ENCODE measurements at regions not wholly inside any gene's neighbourhood (a gene's known extent, or its start where the extent isn't known, plus 50 kb on each side); places are given as distances from the start of the nearest gene placed in this dataset.
A peak's percentile ranks its signal among the peaks of the same experiment; 100 is the strongest.

DNA sequence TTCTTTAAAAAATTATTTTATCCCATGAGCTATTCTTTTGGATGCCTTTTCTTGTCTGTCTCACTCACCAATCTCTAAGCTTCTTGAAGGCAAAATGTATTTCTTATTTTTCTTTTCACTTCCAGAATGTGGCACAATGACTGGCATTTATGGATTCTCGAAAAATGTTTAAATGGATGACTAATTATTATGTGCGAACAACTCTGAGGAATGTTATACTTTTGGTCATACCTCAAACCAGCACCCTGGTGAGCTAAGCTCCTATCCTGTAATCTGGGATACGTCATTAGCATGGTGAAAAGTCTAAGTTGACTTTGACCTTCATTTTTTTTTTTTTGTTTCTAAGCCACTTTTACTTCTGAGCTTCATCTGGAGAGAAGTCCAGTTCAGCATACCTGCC lies 214.0 kb upstream of the CEP162 start:
- no peak overlapping the region for H3K4me3 ChIP-seq
- H3K27ac ChIP-seq = no peak overlapping the region
- DNase-seq (ENCODE audit: low read depth in 1 of 2, low spot score in 1 of 2) = no peak
- H3K36me3 ChIP-seq = no peaks in the 10 kb centered on the region
- no peaks in the 10 kb centered on the region for H3K4me1 ChIP-seq (ENCODE audit: low read depth)
- H3K9me3 ChIP-seq (ENCODE audit: low read depth) = no peaks in the 10 kb centered on the region
- no peaks in the 10 kb centered on the region for H3K27me3 ChIP-seq
- TF ChIP-seq, protein P1, sequence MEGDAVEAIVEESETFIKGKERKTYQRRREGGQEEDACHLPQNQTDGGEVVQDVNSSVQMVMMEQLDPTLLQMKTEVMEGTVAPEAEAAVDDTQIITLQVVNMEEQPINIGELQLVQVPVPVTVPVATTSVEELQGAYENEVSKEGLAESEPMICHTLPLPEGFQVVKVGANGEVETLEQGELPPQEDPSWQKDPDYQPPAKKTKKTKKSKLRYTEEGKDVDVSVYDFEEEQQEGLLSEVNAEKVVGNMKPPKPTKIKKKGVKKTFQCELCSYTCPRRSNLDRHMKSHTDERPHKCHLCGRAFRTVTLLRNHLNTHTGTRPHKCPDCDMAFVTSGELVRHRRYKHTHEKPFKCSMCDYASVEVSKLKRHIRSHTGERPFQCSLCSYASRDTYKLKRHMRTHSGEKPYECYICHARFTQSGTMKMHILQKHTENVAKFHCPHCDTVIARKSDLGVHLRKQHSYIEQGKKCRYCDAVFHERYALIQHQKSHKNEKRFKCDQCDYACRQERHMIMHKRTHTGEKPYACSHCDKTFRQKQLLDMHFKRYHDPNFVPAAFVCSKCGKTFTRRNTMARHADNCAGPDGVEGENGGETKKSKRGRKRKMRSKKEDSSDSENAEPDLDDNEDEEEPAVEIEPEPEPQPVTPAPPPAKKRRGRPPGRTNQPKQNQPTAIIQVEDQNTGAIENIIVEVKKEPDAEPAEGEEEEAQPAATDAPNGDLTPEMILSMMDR (IDR thresholded peaks at IDR 0.05; ENCODE audit: low read depth, low read length) = no peak

DNA sequence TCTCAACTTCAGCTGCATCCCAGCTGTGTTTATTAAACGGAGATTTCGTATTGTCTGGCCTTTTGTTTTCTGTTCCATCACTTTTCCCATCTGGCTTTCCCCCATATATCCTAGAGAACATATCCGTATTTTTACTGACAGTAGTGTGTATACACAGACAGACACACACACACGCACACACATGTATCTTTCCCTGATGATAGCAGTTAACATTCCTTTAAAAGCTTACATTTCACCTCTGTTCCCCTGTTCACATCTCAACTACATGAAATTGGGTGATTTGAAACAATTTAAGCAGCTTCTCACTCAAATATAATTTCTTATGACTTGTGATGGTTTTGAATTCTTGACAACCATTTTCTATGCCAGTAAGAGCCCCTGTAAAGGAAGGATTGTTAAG lies 207.1 kb upstream of the CEP162 start:
- Histone ChIP-seq H3K4me1 (ENCODE audit: low read depth) (no peaks in the 10 kb centered on the region), H3K27me3 (peaks cover 40% of the 10 kb centered on the region), H3K36me3 (no peaks in the 10 kb centered on the region), H3K4me3 (no peak overlapping the region), H3K27ac (no peak overlapping the region), H3K9me3 (ENCODE audit: low read depth) (no peaks in the 10 kb centered on the region)
- TF ChIP-seq, protein P1 (IDR thresholded peaks at IDR 0.05; ENCODE audit: low read depth, low read length) = no peak
- no peak for DNase-seq (ENCODE audit: low read depth in 1 of 2, low spot score in 1 of 2)

DNA sequence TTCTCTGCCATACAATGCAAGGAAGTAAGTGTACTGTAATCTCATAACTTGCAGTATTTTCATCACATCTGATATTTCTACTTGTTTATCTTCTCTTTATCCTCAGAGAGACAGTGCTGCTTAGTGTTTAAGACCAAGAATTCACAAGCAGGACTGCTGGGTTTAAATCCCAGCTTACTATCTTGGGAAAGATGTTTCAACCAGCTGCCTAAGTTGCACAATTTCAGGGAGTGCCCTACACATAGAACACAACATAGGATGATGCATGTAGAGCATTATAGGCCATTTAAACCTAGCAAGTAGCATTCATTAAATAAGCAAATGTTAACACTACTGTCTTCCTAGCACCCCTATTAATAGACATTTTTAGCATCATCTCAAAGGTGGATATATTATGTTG lies 205.2 kb upstream of the CEP162 start:
- Histone ChIP-seq H3K9me3 (ENCODE audit: low read depth) (no peaks in the 10 kb centered on the region), H3K27me3 (peaks cover 48% of the 10 kb centered on the region), H3K36me3 (no peaks in the 10 kb centered on the region), H3K4me1 (ENCODE audit: low read depth) (no peaks in the 10 kb centered on the region), H3K27ac (no peak overlapping the region), H3K4me3 (no peak overlapping the region)
- peak in 1 of 2 donors; percentile 87 for DNase-seq (ENCODE audit: low read depth in 1 of 2, low spot score in 1 of 2)
- TF ChIP-seq, protein P1 (IDR thresholded peaks at IDR 0.05; ENCODE audit: low read depth, low read length) = no peak

DNA sequence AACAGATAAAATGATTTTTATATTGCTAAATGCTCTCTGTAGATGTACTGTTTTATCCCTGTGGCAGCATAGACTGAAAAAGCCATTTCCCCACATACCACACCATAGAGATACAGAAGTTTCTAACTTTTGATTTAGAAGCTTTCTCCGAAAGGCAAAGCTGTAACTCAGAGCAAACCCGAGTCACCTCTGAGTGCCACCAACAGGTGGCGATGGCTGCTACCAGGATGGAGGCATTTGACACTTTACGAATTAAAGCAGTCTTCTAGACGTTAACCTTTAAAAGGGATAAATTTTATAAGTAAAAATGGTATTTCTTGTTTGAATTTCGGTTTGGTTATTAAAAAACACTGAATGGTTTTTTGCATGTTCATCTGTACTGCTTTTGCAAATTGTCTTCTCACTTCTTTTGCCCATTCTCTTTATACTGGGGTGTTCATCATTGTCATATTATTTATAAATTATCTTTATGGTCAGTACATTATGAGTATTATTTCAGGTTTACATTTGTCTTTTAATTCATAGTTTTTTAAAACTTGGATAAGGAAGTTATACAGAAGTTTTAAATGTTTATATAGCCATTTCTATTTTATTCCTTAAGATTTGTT lies 201.0 kb upstream of the CEP162 start:
- H3K4me1 ChIP-seq (ENCODE audit: low read depth) = no peaks in the 10 kb centered on the region
- H3K4me3 ChIP-seq = no peak overlapping the region
- TF ChIP-seq, protein P1 (IDR thresholded peaks at IDR 0.05; ENCODE audit: low read depth, low read length) = peak; percentile 94
- no peaks in the 10 kb centered on the region for H3K9me3 ChIP-seq (ENCODE audit: low read depth)
- peaks cover 55% of the 10 kb centered on the region for H3K27me3 ChIP-seq
- DNase-seq (ENCODE audit: low read depth in 1 of 2, low spot score in 1 of 2) = peak; percentile 75 to 81
- H3K36me3 ChIP-seq = no peaks in the 10 kb centered on the region
- H3K27ac ChIP-seq = no peak overlapping the region

DNA sequence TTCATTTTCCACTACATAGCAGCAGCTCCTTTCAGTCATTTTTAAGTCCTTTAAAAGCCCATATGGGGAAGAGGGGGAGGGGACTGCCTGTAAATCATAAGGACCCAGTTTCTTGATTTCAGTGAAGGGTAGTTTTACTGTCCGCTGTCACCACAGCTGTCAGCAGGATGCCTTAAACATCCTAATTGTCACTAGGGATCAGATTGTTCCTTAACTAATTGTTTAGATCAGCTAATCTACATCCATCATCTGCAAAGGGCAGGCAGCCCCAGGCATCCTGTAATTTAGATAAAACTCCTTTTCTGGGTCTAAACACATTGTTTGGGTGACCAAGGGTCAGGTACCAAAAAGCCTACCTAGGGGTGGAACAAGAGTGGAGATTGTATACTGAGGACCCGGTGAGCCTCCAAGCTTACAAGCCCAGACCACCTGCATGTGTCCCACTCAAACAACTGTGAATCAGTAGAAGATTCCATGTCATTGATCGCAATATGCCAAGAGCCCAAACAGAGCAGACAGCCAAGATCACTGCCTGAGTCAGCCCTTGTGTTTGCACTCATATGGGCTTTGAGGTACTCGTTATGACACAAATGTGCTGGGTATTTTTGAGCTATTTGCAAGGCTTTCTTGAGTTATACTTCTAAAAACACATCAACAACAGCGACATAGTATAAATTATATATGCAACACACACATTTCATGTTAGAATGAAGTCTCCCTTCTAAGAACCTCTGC lies 198.7 kb upstream of the CEP162 start:
- no peak overlapping the region for H3K4me3 ChIP-seq
- H3K27me3 ChIP-seq = peaks cover 43% of the 10 kb centered on the region
- no peak overlapping the region for H3K27ac ChIP-seq
- no peaks in the 10 kb centered on the region for H3K4me1 ChIP-seq (ENCODE audit: low read depth)
- no peak for DNase-seq (ENCODE audit: low read depth in 1 of 2, low spot score in 1 of 2)
- TF ChIP-seq, protein P1 (IDR thresholded peaks at IDR 0.05; ENCODE audit: low read depth, low read length) = no peak
- no peaks in the 10 kb centered on the region for H3K36me3 ChIP-seq
- H3K9me3 ChIP-seq (ENCODE audit: low read depth) = no peaks in the 10 kb centered on the region

Measured in cardiac muscle cell (in vitro differentiated cells and primary cell).